ENCODE measurements at regions not wholly inside any gene's neighbourhood (a gene's known extent, or its start where the extent isn't known, plus 50 kb on each side); places are given as distances from the start of the nearest gene placed in this dataset.
"Not testable (repeated sequence)": the region's sequence is repeated elsewhere in the genome, so short reads cannot be mapped to it uniquely, and the experiment has no call there.

GRCh38 chr11:96841792-96842191 is 452.0 kb downstream of the JRKL start:
- no peak for DNase-seq (ENCODE audit: low spot score in 2 of 2)
- no peak for TF ChIP-seq POLR2AphosphoS5 (IDR thresholded peaks at IDR 0.05)
- TF ChIP-seq CTCF (IDR thresholded peaks at IDR 0.05) = no peak
- TF ChIP-seq POLR2A (IDR thresholded peaks at IDR 0.05) = no peak
- intact Hi-C loops (cut with DNase I; ENCODE audit: low total_unique reads) = no loop called here
- no peak overlapping the region for H3K27ac ChIP-seq
- no peaks in the 10 kb centered on the region for H3K27me3 ChIP-seq
- H3K9me3 ChIP-seq = no peaks in the 10 kb centered on the region
- H3K36me3 ChIP-seq = no peaks in the 10 kb centered on the region
- H3K4me3 ChIP-seq = no peak overlapping the region
- H3K4me1 ChIP-seq = no peaks in the 10 kb centered on the region

- H3K27ac ChIP-seq = no peak overlapping the region
- H3K27me3 ChIP-seq = no peaks in the 10 kb centered on the region
- no peak for DNase-seq (ENCODE audit: low spot score in 2 of 2)
- H3K4me1 ChIP-seq = no peaks in the 10 kb centered on the region
- no peak for TF ChIP-seq CTCF (IDR thresholded peaks at IDR 0.05)
- TF ChIP-seq POLR2AphosphoS5 (IDR thresholded peaks at IDR 0.05) = no peak
- no peak for TF ChIP-seq POLR2A (IDR thresholded peaks at IDR 0.05)
- no peak overlapping the region for H3K4me3 ChIP-seq
- no peaks in the 10 kb centered on the region for H3K9me3 ChIP-seq
- intact Hi-C loops (cut with DNase I; ENCODE audit: low total_unique reads) = no loop called here
- H3K36me3 ChIP-seq = no peaks in the 10 kb centered on the region
Measured at GRCh38 chr11:96842731-96843130, 452.9 kb downstream of the JRKL start.

DNA sequence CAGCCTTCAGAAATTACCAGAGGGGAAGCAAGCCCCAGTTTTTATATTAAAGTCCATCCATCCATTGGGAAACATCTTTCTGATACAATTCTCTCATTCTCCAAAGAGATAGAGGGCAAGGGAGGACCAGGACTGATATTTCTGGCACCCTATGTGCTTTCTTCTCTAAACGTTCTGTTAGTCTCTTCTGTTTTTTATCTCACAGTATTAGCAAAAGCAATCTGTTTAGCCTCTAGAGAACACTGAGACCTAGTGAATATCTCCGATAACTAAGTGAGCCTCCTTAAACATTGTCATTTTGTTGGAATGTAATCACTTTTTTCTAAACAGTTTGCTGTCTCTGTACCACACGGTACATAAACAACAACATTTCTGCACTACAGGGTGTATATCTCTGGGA is 464.6 kb downstream of the JRKL start:
- H3K27me3 ChIP-seq = no peaks in the 10 kb centered on the region
- H3K4me1 ChIP-seq = no peaks in the 10 kb centered on the region
- no peaks in the 10 kb centered on the region for H3K36me3 ChIP-seq
- no peak overlapping the region for H3K27ac ChIP-seq
- no peak for DNase-seq (ENCODE audit: low spot score in 2 of 2)
- H3K9me3 ChIP-seq = peaks cover 0 to 6% of the 10 kb centered on the region in 2 donors
- H3K4me3 ChIP-seq = no peak overlapping the region
- intact Hi-C loops (cut with DNase I; ENCODE audit: low total_unique reads) = no loop called here
- TF ChIP-seq POLR2AphosphoS5 (IDR thresholded peaks at IDR 0.05) = no peak
- no peak for TF ChIP-seq POLR2A (IDR thresholded peaks at IDR 0.05)
- no peak for TF ChIP-seq CTCF (IDR thresholded peaks at IDR 0.05)

DNA sequence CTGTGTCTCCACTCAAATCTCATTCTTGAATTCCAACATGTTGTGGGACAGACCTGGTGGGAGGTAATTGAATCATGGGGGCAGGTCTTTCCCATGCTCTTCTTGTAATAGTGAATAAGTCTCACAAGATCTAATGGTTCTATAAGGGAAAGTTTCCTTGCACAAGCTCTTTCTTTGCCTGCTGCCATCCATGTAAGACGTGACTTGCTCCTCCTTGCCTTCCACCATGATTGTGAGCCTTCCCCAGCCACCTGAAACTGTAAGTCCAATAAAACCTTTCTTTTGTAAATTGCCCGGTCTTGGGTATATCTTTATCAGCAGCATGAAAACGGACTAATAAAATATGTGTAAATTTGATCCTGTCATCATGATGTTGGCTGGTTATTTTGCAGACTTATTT is 471.9 kb downstream of the JRKL start:
- H3K27me3 ChIP-seq; H3K36me3 ChIP-seq; H3K4me1 ChIP-seq; H3K4me3 ChIP-seq; H3K27ac ChIP-seq; DNase-seq (ENCODE audit: low spot score in 2 of 2); intact Hi-C loops (cut with DNase I; ENCODE audit: low total_unique reads); H3K9me3 ChIP-seq: not testable (repeated sequence)

GRCh38 chr11:96863520-96863919 is 473.7 kb downstream of the JRKL start:
- Histone ChIP-seq H3K27me3 (no peaks in the 10 kb centered on the region), H3K36me3 (no peaks in the 10 kb centered on the region), H3K4me3 (no peak overlapping the region), H3K4me1 (no peaks in the 10 kb centered on the region), H3K9me3 (no peaks in the 10 kb centered on the region), H3K27ac (no peak overlapping the region)
- intact Hi-C loops (cut with DNase I; ENCODE audit: low total_unique reads) = no loop called here
- TF ChIP-seq CTCF (IDR thresholded peaks at IDR 0.05) (no peak), POLR2AphosphoS5 (IDR thresholded peaks at IDR 0.05) (no peak), POLR2A (IDR thresholded peaks at IDR 0.05) (no peak)
- no peak for DNase-seq (ENCODE audit: low spot score in 2 of 2)

- Histone ChIP-seq H3K27ac (no peak overlapping the region), H3K4me1 (no peaks in the 10 kb centered on the region), H3K9me3 (no peaks in the 10 kb centered on the region), H3K27me3 (no peaks in the 10 kb centered on the region), H3K36me3 (no peaks in the 10 kb centered on the region), H3K4me3 (no peak overlapping the region)
- TF ChIP-seq CTCF (IDR thresholded peaks at IDR 0.05) (no peak), POLR2A (IDR thresholded peaks at IDR 0.05) (no peak), POLR2AphosphoS5 (IDR thresholded peaks at IDR 0.05) (no peak)
- intact Hi-C loops (cut with DNase I; ENCODE audit: low total_unique reads) = no loop called here
- DNase-seq (ENCODE audit: low spot score in 2 of 2) = no peak
Measured at GRCh38 chr11:96865020-96865419, 475.2 kb downstream of the JRKL start.

All from breast epithelium (tissue), 4 donors.